ENCODE measurements at regions not wholly inside any gene's neighbourhood (a gene's known extent, or its start where the extent isn't known, plus 50 kb on each side); places are given as distances from the start of the nearest gene placed in this dataset.

GRCh38 chr3:10555263-10555662, 49.9 kb upstream of the ATP2B2 start:
- no peak for DNase-seq

- DNase-seq: no peak
These were observed 50.9 kb upstream of the ATP2B2 start for GRCh38 chr3:10556312-10556711.

GRCh38 chr3:10557250-10557649, 51.9 kb upstream of the ATP2B2 start:
- no peak for DNase-seq

GRCh38 chr3:10557781-10558373, 52.5 kb upstream of the ATP2B2 start:
- no peak for DNase-seq

GRCh38 chr3:10558736-10559135, 53.4 kb upstream of the ATP2B2 start:
- no peak for DNase-seq

GRCh38 chr3:10560060-10560861, 54.9 kb upstream of the ATP2B2 start:
- no peak for DNase-seq

GRCh38 chr3:10561162-10561945, 56.0 kb upstream of the ATP2B2 start:
- DNase-seq: no peak

- DNase-seq: no peak
These were observed 56.7 kb upstream of the ATP2B2 start for GRCh38 chr3:10561946-10562560.

- DNase-seq: no peak
These were observed 58.0 kb upstream of the ATP2B2 start for GRCh38 chr3:10563396-10563795.

- no peak for DNase-seq
These were observed 60.4 kb upstream of the ATP2B2 start for GRCh38 chr3:10565814-10566213.

GRCh38 chr3:10566451-10566850, 61.1 kb upstream of the ATP2B2 start:
- DNase-seq: no peak

- DNase-seq: no peak
These were observed 63.2 kb upstream of the ATP2B2 start for GRCh38 chr3:10568549-10568948.

- no peak for DNase-seq
These were observed 65.0 kb upstream of the ATP2B2 start for GRCh38 chr3:10570196-10570946.

GRCh38 chr3:10574101-10574620, 68.8 kb upstream of the ATP2B2 start:
- DNase-seq: no peak

- no peak for DNase-seq
These were observed 70.3 kb upstream of the ATP2B2 start for GRCh38 chr3:10575601-10576160.

GRCh38 chr3:10577486-10577885, 72.1 kb upstream of the ATP2B2 start:
- no peak for DNase-seq

GRCh38 chr3:10580426-10580825, 75.0 kb upstream of the ATP2B2 start:
- no peak for DNase-seq

GRCh38 chr3:10581251-10581650, 75.9 kb upstream of the ATP2B2 start:
- DNase-seq: no peak

- DNase-seq: no peak
These were observed 76.3 kb upstream of the ATP2B2 start for GRCh38 chr3:10581716-10582115.

GRCh38 chr3:10582733-10583132, 77.3 kb upstream of the ATP2B2 start:
- DNase-seq: no peak

- no peak for DNase-seq
These were observed 78.7 kb upstream of the ATP2B2 start for GRCh38 chr3:10583798-10584708.
